WTC11 (cell line): ENCODE measurements at regions not wholly inside any gene's neighbourhood (a gene's known extent, or its start where the extent isn't known, plus 50 kb on each side); places are given as distances from the start of the nearest gene placed in this dataset.

Source experiments
- CREM ChIP-seq: sonication (generic); formaldehyde crosslinking; IDR thresholded peaks from 2 replicates; pipeline ENCODE4 v1.8.1; 2022; ENCODE audit warnings: mild to moderate bottlenecking, missing genetic modification reagents, moderate library complexity
- FOXJ3 ChIP-seq: sonication (generic); formaldehyde crosslinking; IDR thresholded peaks from 2 replicates; pipeline ENCODE4 v1.9.0; 2021; ENCODE audit warnings: missing genetic modification reagents, mild to moderate bottlenecking, borderline replicate concordance
- IRF2 ChIP-seq: sonication (generic); formaldehyde crosslinking; IDR thresholded peaks from 2 replicates; pipeline ENCODE4 v1.8.0; 2022; ENCODE audit warnings: low read depth, missing genetic modification reagents, borderline replicate concordance
- MYBL2 ChIP-seq: sonication (generic); formaldehyde crosslinking; IDR thresholded peaks from 2 replicates; pipeline ENCODE4 v1.8.1; 2023; ENCODE audit warnings: mild to moderate bottlenecking, moderate library complexity, missing genetic modification reagents
- TCF7 ChIP-seq: sonication (generic); formaldehyde crosslinking; IDR thresholded peaks from 2 replicates; pipeline ENCODE4 v1.8.0; 2022; ENCODE audit warnings: mild to moderate bottlenecking, low read depth, missing genetic modification reagents, moderate library complexity
- TP53 ChIP-seq: sonication (generic); formaldehyde crosslinking; IDR thresholded peaks from 2 replicates; pipeline ENCODE4 v1.8.1; 2023; ENCODE audit warnings: mild to moderate bottlenecking, missing genetic modification reagents
- ZNF121 ChIP-seq: sonication (generic); formaldehyde crosslinking; IDR thresholded peaks from 2 replicates; pipeline ENCODE4 v1.8.0; 2023; ENCODE audit warnings: missing genetic modification reagents
- ZNF263 ChIP-seq: sonication (generic); formaldehyde crosslinking; IDR thresholded peaks from 2 replicates; pipeline ENCODE4 v1.8.1; 2022; ENCODE audit warnings: low read depth, mild to moderate bottlenecking, moderate library complexity, missing genetic modification reagents
- TF ChIP-seq, protein P1 (sequence below): fragments of 200-600 bp; IDR thresholded peaks from 2 replicates; pipeline ENCODE4 v1.8.0; 2022; ENCODE audit warnings: antibody characterized with exemption
- TF ChIP-seq, protein P2 (sequence below): sonication (generic); formaldehyde crosslinking; IDR thresholded peaks from 2 replicates; pipeline ENCODE4 v1.8.1; 2023; ENCODE audit warnings: mild to moderate bottlenecking, missing genetic modification reagents, moderate library complexity
- TF ChIP-seq, protein P3 (sequence below): sonication (generic); formaldehyde crosslinking; IDR thresholded peaks from 2 replicates; pipeline ENCODE4 v1.8.0; 2022; ENCODE audit warnings: mild to moderate bottlenecking, missing genetic modification reagents

DNA sequence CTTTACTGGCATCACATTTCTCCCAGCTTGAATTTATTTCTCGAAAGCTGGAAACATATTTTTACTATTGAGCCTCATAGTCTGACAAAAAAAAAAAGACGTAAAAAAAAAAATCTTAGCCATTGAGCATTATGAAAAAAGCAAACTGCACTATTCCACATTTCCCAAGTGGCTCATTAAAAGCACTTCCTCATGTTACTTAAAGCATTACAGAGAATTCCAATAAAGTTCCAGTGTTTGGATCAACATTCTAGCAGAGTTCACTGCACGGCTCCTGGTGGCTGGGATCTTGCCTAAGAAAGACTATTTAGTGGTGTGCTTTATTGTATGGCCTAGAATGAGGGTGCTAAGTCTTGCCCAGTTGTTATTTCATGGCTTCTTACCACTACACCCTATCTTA is 476.2 kb downstream of the PPARGC1A start:
- TF ChIP-seq, protein P1, sequence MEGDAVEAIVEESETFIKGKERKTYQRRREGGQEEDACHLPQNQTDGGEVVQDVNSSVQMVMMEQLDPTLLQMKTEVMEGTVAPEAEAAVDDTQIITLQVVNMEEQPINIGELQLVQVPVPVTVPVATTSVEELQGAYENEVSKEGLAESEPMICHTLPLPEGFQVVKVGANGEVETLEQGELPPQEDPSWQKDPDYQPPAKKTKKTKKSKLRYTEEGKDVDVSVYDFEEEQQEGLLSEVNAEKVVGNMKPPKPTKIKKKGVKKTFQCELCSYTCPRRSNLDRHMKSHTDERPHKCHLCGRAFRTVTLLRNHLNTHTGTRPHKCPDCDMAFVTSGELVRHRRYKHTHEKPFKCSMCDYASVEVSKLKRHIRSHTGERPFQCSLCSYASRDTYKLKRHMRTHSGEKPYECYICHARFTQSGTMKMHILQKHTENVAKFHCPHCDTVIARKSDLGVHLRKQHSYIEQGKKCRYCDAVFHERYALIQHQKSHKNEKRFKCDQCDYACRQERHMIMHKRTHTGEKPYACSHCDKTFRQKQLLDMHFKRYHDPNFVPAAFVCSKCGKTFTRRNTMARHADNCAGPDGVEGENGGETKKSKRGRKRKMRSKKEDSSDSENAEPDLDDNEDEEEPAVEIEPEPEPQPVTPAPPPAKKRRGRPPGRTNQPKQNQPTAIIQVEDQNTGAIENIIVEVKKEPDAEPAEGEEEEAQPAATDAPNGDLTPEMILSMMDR: no peak
- TF ChIP-seq CREM (CRISPR knock-in tag) (no peak), TP53 (CRISPR knock-in tag) (no peak), MYBL2 (CRISPR knock-in tag) (no peak), FOXJ3 (no peak), ZNF121 (CRISPR knock-in tag) (no peak), IRF2 (no peak), ZNF263 (CRISPR knock-in tag) (no peak), TCF7 (no peak)
- TF ChIP-seq, protein P2, sequence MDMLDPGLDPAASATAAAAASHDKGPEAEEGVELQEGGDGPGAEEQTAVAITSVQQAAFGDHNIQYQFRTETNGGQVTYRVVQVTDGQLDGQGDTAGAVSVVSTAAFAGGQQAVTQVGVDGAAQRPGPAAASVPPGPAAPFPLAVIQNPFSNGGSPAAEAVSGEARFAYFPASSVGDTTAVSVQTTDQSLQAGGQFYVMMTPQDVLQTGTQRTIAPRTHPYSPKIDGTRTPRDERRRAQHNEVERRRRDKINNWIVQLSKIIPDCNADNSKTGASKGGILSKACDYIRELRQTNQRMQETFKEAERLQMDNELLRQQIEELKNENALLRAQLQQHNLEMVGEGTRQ (CRISPR knock-in tag): no peak
- TF ChIP-seq, protein P3, sequence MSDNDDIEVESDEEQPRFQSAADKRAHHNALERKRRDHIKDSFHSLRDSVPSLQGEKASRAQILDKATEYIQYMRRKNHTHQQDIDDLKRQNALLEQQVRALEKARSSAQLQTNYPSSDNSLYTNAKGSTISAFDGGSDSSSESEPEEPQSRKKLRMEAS (CRISPR knock-in tag): no peak
